ENCODE measurements at regions not wholly inside any gene's neighbourhood (a gene's known extent, or its start where the extent isn't known, plus 50 kb on each side); places are given as distances from the start of the nearest gene placed in this dataset.

DNA sequence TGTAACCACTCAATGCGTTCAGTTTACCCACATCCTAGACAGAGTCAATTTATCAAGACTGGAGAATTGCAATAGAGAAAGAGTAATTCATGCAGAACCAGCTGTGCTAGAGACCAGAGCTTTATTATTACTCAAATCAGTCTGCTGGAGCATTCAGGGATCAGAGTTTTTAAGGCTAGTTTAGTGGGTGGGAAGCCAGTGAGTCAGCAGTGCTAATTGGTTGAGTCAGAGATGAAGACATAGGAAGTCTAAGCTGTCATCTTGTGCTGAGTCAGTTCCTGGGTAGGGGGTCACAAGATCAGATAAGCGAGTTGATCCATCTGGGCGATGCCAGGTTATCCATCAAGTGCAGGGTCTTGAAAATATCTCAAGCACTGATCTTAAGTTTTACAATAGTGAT is 499.6 kb downstream of the MRPL39 start:
- peaks cover 21% of the 10 kb centered on the region for H3K9me3 Mint-ChIP-seq
- no peaks in the 10 kb centered on the region for H3K4me1 Mint-ChIP-seq (ENCODE audit: low read depth)
- H3K4me3 Mint-ChIP-seq: no peak overlapping the region
- no peaks in the 10 kb centered on the region for H3K36me3 Mint-ChIP-seq (ENCODE audit: low read depth)
- H3K27ac Mint-ChIP-seq: no peak overlapping the region
- intact Hi-C loops (cut with micrococcal nuclease): no loop called here
- H3K27me3 Mint-ChIP-seq: no peaks in the 10 kb centered on the region

DNA sequence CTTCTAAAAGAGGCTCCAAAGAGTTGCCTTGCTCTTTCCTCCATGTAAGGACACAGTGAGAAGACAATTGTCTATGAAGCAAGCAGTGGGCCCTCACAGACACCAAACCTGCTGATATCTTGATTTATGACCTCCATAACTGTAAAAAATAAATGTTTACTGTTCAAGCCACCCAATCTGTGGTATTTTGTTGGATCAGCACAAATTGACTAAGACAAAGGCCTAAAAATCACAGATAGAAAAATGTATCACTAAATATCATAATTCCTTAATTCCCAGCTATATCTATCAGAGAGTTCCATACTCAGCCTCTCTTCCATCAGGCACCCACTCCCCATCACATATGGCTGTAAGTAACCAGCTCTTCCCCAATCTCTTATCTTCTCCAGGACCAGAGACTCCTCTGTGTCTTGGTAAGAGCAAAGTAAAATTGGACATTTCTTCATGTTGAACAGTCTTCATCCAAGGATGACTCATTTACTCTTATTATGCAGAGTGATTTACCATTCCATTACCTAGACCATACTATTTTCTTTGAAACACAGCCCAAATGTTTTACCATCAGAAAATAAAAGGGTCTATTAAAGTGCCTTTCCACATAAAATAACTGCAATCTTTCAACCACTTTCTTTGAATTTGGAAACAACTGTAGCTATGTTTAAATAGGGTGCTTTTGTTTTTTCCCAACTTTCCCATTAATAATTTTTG is 503.6 kb downstream of the MRPL39 start:
- intact Hi-C loops (cut with micrococcal nuclease): no loop called here
- Mint-ChIP-seq H3K4me3 (no peak overlapping the region), H3K9me3 (peaks cover 21% of the 10 kb centered on the region), H3K27me3 (no peaks in the 10 kb centered on the region), H3K36me3 (ENCODE audit: low read depth) (no peaks in the 10 kb centered on the region), H3K4me1 (ENCODE audit: low read depth) (no peaks in the 10 kb centered on the region), H3K27ac (no peak overlapping the region)

DNA sequence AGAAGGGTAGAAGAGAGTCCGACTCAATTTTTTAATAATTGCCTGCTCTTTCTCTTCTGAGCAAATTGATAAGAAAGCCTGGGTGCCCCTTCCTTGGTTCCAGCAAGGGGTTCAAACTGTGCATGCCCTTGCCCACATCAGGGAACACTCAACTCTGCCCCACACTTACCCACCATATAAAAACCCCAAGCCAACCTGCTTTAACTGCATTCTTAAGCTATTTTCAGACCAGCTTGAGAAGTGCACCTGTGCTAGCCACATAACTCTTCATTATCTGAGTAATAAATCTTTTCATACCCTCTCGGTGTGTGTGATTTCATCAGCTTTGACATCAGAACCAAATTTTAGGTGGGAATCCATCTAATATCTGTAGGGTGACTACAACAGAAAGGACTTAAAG is 509.6 kb downstream of the MRPL39 start:
- H3K36me3 Mint-ChIP-seq (ENCODE audit: low read depth): no peaks in the 10 kb centered on the region
- intact Hi-C loops (cut with micrococcal nuclease): no loop called here
- H3K27ac Mint-ChIP-seq: no peak overlapping the region
- H3K4me1 Mint-ChIP-seq (ENCODE audit: low read depth): no peaks in the 10 kb centered on the region
- H3K4me3 Mint-ChIP-seq: no peak overlapping the region
- no peaks in the 10 kb centered on the region for H3K27me3 Mint-ChIP-seq
- peaks cover 8% of the 10 kb centered on the region for H3K9me3 Mint-ChIP-seq

DNA sequence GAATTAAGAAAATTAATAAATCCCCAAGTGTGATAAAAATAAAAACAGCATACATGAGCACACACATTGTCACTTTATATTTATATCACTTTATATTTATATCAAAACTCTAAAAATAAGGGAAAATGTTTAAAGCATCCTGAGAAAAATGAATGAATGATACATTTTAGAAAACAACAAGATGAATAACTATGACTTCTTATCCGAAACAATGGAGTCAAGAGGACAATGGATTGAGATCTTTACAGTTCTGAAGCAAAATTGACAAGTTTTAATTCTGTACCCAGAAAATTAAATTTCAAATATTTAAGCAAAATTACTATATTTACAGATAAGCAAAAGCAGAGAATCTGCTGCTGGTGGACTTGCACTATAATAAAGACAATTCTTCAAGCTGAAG is 512.6 kb downstream of the MRPL39 start:
- peaks cover 8% of the 10 kb centered on the region for H3K9me3 Mint-ChIP-seq
- no peak overlapping the region for H3K27ac Mint-ChIP-seq
- H3K4me3 Mint-ChIP-seq: no peak overlapping the region
- H3K4me1 Mint-ChIP-seq (ENCODE audit: low read depth): no peaks in the 10 kb centered on the region
- no peaks in the 10 kb centered on the region for H3K27me3 Mint-ChIP-seq
- intact Hi-C loops (cut with micrococcal nuclease): no loop called here
- H3K36me3 Mint-ChIP-seq (ENCODE audit: low read depth): no peaks in the 10 kb centered on the region

DNA sequence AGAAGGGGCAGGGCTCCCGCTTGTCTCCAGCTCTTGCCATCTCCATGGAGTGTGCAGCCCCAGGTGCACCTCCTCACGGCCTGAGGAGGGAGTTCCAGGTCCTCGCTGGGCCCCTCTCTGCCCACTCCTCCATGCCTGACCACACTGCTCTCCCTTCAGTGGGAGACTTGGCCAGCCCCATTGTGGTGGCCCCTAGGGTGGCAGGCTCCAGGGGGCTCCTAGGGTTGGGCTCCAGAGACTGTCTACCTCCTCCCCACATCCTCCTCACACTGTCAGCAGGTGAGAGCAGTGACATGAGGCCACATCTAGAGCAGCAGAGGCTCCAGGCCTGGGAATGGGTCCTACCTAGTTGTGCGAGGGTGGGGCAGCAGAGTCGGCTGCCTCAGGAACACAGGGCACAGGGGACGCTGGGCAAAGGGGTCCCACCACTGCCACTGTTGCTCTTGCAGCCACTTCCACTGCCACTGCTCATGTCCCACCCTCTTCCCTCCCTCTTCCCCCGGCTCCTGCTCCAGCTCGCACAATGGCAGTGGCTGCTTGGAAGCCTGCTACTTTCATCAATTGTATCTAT is 514.8 kb downstream of the MRPL39 start:
- Mint-ChIP-seq H3K4me3 (no peak overlapping the region), H3K4me1 (ENCODE audit: low read depth) (no peaks in the 10 kb centered on the region), H3K27ac (no peak overlapping the region), H3K9me3 (peaks cover 8% of the 10 kb centered on the region), H3K36me3 (ENCODE audit: low read depth) (no peaks in the 10 kb centered on the region), H3K27me3 (no peaks in the 10 kb centered on the region)
- intact Hi-C loops (cut with micrococcal nuclease): no loop called here

DNA sequence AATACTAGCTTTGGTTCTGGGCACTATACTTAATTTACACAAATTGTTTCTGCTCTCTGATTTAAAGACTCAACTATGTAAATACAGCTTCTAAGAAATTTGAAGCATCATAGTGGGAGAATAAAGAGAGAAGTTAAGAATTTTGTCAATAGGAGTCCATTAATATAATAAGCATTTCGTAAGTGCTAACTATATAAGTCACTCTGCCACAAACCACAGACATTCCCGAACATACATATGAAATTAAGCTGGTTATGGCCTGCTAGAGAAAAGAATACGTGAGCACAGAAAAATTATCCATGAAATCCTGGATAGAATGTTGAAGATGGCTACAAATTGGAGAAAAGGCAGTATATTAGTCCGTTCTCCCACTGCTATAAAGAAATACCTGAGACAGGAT is 526.2 kb downstream of the MRPL39 start:
- intact Hi-C loops (cut with micrococcal nuclease): no loop called here
- no peaks in the 10 kb centered on the region for H3K36me3 Mint-ChIP-seq (ENCODE audit: low read depth)
- no peak overlapping the region for H3K4me3 Mint-ChIP-seq
- H3K4me1 Mint-ChIP-seq (ENCODE audit: low read depth): no peaks in the 10 kb centered on the region
- H3K27ac Mint-ChIP-seq: no peak overlapping the region
- H3K9me3 Mint-ChIP-seq: peaks cover 24% of the 10 kb centered on the region
- no peaks in the 10 kb centered on the region for H3K27me3 Mint-ChIP-seq

DNA sequence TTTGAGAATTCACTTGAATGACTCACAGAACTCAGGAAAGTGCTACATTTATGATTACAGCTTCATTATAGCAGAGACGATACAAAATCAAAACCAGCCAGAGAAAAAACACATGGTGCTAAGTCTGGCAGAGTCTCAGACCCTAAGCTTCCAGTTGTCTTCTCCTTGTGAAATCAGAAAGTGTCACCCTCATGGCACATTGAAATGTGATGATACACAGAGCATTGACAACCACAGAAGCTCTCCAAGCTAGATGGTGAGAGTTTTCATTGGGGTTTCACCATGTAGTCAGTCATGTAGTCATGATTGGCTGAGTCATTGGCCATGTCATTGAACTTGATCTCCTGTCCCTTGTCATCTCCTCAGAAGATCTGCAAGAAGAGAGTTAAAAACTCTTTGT is 526.6 kb downstream of the MRPL39 start:
- H3K4me1 Mint-ChIP-seq (ENCODE audit: low read depth): no peaks in the 10 kb centered on the region
- no peak overlapping the region for H3K4me3 Mint-ChIP-seq
- intact Hi-C loops (cut with micrococcal nuclease): no loop called here
- H3K27me3 Mint-ChIP-seq: no peaks in the 10 kb centered on the region
- peaks cover 23% of the 10 kb centered on the region for H3K9me3 Mint-ChIP-seq
- no peaks in the 10 kb centered on the region for H3K36me3 Mint-ChIP-seq (ENCODE audit: low read depth)
- H3K27ac Mint-ChIP-seq: no peak overlapping the region

DNA sequence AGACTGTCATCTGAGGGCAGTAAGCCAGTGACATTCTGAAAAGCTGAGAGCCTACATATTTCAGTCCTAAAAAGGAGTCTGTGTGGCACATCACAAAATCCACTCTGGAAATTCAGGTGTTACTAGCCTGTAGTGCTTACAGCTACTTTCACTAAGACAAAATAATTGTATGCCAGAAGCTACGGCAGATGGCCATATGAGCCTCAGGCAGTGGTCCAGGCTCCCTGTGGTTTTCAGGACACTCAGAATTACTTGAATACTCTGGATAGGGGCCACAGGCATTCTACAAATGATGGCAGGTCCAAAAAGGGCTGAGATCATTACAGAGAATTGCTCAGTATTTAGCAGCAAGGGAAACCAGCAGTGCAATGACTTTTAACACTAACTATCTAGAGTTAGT is 527.1 kb downstream of the MRPL39 start:
- intact Hi-C loops (cut with micrococcal nuclease): no loop called here
- H3K4me3 Mint-ChIP-seq: no peak overlapping the region
- H3K4me1 Mint-ChIP-seq (ENCODE audit: low read depth): no peaks in the 10 kb centered on the region
- no peak overlapping the region for H3K27ac Mint-ChIP-seq
- H3K36me3 Mint-ChIP-seq (ENCODE audit: low read depth): no peaks in the 10 kb centered on the region
- H3K27me3 Mint-ChIP-seq: no peaks in the 10 kb centered on the region
- H3K9me3 Mint-ChIP-seq: peaks cover 18% of the 10 kb centered on the region

DNA sequence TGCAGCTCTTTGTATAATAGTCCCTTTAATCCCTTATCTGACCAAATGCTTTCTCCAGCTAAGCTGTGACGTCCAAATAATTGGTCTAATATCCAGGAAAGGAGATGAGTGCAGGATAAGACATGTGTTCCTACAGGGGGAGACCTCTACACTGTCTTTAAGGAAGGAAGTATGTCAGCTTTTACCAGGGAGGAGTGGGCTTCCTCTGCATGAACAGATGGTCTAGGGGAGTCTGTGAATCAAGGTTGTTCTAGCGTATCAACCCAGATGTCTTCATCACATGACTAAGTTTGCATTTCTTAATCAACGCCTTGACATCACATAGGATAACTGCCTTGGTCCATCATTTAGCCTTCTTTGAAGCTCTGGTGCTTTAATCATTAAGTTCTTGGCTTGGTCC is 528.2 kb downstream of the MRPL39 start:
- H3K4me1 Mint-ChIP-seq (ENCODE audit: low read depth): no peaks in the 10 kb centered on the region
- H3K36me3 Mint-ChIP-seq (ENCODE audit: low read depth): no peaks in the 10 kb centered on the region
- no peaks in the 10 kb centered on the region for H3K27me3 Mint-ChIP-seq
- no peak overlapping the region for H3K27ac Mint-ChIP-seq
- H3K9me3 Mint-ChIP-seq: peaks cover 10% of the 10 kb centered on the region
- intact Hi-C loops (cut with micrococcal nuclease): no loop called here
- H3K4me3 Mint-ChIP-seq: no peak overlapping the region

DNA sequence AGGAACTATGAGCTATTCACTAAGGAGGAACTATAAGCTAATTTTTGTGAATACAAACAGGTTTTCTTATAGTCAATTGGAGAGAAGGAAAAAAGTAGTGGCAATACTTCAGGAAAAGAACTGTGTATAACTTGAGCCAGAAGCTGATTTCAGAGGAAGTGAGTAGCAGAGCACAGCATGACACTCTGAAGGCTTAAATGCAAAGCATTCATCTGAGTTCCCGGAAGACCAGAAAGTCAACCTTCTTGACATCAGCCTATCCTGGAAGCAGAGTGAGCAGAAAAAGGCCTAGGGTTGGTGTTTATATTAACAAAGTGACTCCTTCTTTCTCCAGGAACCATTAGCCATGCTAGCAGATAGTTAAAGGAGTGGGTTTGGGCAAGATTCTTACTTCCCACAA is 545.2 kb downstream of the MRPL39 start:
- Mint-ChIP-seq H3K36me3 (ENCODE audit: low read depth) (no peaks in the 10 kb centered on the region), H3K4me3 (no peak overlapping the region), H3K4me1 (ENCODE audit: low read depth) (no peaks in the 10 kb centered on the region), H3K9me3 (peaks cover 25% of the 10 kb centered on the region), H3K27ac (no peak overlapping the region), H3K27me3 (no peaks in the 10 kb centered on the region)
- intact Hi-C loops (cut with micrococcal nuclease): no loop called here

DNA sequence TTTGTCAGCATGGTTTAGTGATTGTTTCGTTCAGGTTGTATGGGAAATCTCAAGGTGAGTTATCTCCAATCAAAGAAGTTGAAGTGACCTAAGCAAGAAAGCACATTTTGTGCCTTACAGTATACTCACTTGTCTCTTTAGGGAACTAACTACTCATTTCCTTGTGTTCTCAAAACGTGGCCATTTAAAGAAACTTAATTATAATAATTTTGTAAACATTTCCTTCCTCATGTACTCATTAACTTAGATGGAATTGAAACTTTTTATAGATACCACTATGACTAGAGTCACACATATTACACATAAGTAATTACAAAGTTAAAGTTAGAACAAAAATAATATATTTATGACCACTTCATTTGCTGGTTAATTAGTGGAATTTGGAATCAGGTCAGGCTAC is 552.6 kb downstream of the MRPL39 start:
- no peaks in the 10 kb centered on the region for H3K9me3 Mint-ChIP-seq
- H3K27me3 Mint-ChIP-seq: no peaks in the 10 kb centered on the region
- intact Hi-C loops (cut with micrococcal nuclease): no loop called here
- H3K36me3 Mint-ChIP-seq (ENCODE audit: low read depth): no peaks in the 10 kb centered on the region
- H3K27ac Mint-ChIP-seq: no peak overlapping the region
- no peaks in the 10 kb centered on the region for H3K4me1 Mint-ChIP-seq (ENCODE audit: low read depth)
- H3K4me3 Mint-ChIP-seq: no peak overlapping the region

DNA sequence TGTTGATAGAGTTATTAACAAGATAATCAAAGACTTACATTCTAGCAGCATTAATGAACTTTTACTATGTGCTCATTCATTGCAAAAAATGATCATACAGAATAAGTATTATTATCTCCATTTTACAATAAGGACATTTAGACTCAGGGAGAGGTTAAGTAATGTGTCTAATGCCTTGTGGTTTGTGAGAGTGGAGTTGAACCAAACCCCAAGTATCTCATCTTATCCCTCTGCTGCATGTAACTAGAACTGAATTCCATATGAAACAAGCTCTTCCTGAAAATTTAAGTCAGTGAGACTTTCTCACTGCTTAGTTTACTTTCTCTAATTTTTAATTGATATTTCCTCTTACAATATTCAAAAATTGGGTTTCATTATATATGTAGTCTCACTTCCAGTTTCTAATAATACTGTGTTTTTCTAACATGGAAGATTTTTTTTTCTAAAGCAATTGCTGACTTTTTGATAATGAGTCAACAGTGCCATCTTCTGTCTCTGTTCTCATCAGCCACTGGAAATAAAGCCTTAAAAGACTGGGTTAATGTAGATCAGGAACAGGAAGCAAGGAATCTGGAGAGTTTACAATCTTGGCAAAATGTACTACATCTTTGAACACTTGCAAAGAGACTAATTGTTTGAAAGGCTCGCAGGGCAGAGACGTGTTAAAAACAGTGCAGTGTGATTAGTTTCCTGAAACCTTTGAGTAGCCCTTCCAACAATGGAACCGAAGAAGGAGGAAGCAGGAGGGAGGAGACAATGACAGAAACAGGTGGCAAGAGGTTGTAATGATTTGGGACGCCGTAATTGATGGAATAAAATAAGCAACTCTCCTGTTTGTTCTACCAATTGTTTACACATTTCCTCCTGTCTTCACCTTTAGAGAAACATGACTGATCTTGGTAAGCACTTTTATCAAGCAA is 567.6 kb downstream of the MRPL39 start:
- intact Hi-C loops (cut with micrococcal nuclease): no loop called here
- Mint-ChIP-seq H3K36me3 (ENCODE audit: low read depth) (no peaks in the 10 kb centered on the region), H3K27ac (no peak overlapping the region), H3K9me3 (no peaks in the 10 kb centered on the region), H3K4me3 (no peak overlapping the region), H3K27me3 (no peaks in the 10 kb centered on the region), H3K4me1 (ENCODE audit: low read depth) (peaks cover 7% of the 10 kb centered on the region)

DNA sequence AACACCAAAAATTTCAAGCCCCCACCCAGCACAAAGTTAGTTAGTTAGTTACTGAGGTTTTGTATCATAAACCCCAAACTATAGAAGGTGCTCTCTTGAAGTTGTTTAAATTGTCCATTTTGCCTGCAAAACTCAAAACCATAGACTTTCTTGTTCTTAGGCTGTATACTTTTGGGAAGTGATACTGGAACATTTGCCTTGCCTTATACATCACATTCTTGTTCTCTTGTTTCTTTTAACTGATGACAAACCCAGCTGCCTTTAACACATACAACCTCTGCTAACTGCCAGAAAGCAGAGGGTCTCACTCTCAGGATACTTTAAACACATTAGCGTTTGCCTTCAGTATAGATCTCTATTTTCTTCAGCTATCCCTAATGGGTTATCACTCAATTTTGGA is 570.5 kb downstream of the MRPL39 start:
- intact Hi-C loops (cut with micrococcal nuclease): no loop called here
- Mint-ChIP-seq H3K36me3 (ENCODE audit: low read depth) (no peaks in the 10 kb centered on the region), H3K9me3 (no peaks in the 10 kb centered on the region), H3K27me3 (no peaks in the 10 kb centered on the region), H3K4me3 (no peak overlapping the region), H3K27ac (no peak overlapping the region), H3K4me1 (ENCODE audit: low read depth) (peaks cover 7% of the 10 kb centered on the region)

DNA sequence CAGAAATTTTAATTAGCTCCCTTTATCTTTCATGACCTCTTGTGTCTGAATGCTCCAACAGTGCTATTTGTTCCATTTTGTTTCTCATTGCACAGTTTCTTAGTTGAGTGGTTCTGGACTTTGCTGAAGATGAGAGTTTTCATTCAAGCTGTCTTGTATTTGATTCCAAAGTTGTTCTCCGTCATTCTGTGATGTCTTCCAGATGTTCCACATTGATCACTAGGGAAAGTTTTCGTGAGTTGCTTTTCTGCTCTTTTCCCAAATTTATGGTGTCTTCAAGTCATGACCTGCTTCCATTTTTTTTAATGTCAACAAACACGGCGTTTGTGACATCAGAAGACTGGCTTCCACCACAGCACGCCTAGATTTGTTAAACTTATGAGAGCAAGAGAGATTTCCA is 575.5 kb downstream of the MRPL39 start:
- H3K27me3 Mint-ChIP-seq: no peaks in the 10 kb centered on the region
- no peak overlapping the region for H3K27ac Mint-ChIP-seq
- no peaks in the 10 kb centered on the region for H3K36me3 Mint-ChIP-seq (ENCODE audit: low read depth)
- no peaks in the 10 kb centered on the region for H3K4me1 Mint-ChIP-seq (ENCODE audit: low read depth)
- no peaks in the 10 kb centered on the region for H3K9me3 Mint-ChIP-seq
- no peak overlapping the region for H3K4me3 Mint-ChIP-seq
- intact Hi-C loops (cut with micrococcal nuclease): no loop called here

Measured in dendritic cell treated with granulocyte-macrophage colony-stimulating factor and Interleukin-4, amounts not matched to agents 40 ng/mL and 50 ng/mL, for 4 days (primary cell).